Inflammatory macrophage treated with lipopolysaccharide for 4 hours (primary cell): ENCODE measurements at regions not wholly inside any gene's neighbourhood (a gene's known extent, or its start where the extent isn't known, plus 50 kb on each side); places are given as distances from the start of the nearest gene placed in this dataset.
A peak's percentile ranks its signal among the peaks of the same experiment; 100 is the strongest.

Experiments used
- DNase-seq: peaks from one replicate; pipeline ENCODE4 v3.0.0-alpha.2; 2020

GRCh38 chr6:100176951-100177710, 183.1 kb upstream of the MCHR2 start:
- no peak for DNase-seq

DNA sequence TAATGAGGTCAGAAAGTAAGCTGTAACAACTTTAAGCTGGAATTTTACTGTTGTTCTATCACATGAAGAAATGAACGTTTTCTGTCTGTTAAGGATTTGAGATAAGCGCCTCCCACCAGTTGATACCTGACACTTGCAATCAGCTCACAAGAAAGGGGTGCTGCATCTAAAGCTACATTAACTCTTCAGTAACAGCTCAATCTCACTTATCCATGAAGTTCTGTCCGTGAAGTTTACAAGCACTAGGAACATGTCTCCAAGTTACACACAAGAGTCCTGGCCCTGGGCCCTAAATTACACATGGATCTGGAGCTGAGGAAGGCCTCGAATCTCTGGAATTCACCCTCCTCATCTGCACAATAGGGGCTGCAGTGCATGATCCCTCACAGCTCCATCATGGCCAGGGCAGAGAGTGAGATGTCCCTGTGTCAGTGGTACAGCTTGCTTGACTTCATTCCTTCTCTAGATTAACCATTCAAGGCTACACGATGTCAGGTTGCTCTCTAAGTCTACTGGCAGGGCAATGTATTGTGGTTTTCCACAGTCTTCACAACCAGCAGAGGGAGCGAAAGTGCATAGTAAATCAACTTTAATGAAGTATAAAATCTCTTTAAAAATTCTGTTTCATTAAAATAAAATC, 182.4 kb upstream of the MCHR2 start:
- peak; percentile 0 for DNase-seq

DNA sequence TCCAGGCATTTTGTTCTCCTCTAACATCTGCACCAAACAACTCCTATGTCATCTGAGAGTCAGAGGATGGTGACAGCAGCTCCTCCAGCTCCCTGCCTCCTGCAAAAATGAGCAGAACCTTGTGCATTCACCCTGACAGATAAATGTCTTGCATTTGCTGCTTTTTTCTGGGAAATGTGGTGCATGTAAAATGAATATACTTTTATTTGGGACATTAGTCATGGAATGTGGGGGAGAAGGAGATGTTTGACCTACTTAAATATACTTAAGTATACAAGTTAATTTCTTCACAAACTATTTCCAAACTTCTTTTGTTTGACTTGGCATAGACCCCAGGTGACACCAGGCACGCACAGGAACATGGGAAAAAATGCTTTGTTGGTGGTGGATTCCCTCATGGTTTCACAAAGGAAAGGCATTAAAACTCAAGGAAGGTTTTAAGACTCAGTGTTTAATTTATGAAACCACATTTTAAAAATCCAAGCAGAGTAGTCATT, 181.8 kb upstream of the MCHR2 start:
- DNase-seq, result no peak

GRCh38 chr6:100173211-100173610, 179.2 kb upstream of the MCHR2 start:
- no peak for DNase-seq

DNA sequence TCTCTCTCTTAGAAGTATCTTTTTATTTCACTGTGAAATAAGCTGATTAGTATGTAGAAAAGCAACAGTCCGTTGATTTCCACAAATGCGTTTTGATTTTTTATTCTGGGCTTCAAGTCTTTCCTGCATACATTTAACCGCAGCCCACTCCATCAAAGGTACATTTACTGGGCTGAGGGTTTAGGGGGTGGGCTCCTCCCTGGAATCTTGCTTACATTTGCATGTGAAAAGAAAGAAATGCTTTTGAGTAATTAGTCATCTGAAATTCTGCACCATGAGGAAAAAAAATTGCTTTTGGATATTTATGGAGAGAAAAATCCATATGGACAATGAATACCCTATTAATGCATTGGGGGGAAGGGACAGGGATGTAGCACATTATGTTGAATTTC, 178.3 kb upstream of the MCHR2 start:
- DNase-seq, result no peak

GRCh38 chr6:100171533-100172321, 177.7 kb upstream of the MCHR2 start:
- DNase-seq, result no peak

DNA sequence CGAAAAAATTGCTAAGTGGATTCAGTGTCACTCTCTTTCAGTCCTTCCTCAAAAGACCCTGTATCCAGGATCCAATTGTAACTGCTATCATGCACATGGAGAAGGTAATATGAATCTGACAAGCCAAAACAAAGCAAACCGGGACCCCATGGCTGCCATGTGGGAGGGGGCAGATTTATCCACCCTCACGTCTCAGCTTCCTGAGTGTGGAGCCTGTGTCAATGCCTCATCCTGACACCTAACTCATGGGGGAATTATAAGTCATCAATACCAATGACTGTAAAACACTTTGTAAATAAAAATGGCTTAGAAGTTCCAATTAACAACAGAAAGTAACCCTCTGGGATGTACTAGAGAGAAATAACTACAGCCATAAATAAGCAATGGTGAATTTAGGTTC, 174.1 kb upstream of the MCHR2 start:
- no peak for DNase-seq

- no peak for DNase-seq
Measured at GRCh38 chr6:100167585-100167984, 173.6 kb upstream of the MCHR2 start.

DNA sequence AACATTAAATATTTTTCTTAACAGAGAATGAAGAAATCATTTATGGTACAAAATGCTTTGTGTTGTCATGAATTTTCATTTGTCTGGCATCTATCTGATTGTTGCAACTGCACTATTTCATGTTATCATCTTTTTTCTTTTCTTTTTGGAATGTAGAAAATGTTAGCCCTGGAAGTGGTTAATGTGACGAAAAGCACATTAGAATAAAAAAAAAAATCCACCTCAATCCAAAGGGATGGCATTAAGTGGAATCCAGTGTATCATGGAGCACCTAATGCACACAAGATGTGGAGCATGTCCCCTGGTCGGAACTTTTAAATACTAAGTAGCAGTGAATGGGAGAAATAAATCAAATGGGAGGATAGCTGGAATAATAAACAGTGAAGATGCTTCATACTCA, 172.9 kb upstream of the MCHR2 start:
- no peak for DNase-seq

DNA sequence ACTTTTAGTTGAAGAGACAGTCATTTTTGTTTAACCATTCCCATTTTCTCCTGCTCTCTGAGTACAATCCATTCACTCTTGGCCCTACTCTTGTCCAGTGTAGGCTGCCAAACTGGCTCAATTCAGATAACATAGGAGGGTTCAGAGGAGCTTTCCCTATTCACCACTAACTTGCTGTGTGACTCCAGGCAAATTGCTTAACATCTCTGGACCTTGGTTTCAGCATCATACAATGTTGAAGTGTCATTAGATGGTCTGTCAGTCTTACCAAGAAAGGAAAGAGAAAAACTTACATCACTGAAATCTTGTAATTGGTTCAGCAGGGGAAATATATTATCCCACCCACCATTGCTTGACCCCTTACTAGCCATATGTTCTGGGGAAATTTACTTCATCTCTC, 171.4 kb upstream of the MCHR2 start:
- DNase-seq, result no peak

DNA sequence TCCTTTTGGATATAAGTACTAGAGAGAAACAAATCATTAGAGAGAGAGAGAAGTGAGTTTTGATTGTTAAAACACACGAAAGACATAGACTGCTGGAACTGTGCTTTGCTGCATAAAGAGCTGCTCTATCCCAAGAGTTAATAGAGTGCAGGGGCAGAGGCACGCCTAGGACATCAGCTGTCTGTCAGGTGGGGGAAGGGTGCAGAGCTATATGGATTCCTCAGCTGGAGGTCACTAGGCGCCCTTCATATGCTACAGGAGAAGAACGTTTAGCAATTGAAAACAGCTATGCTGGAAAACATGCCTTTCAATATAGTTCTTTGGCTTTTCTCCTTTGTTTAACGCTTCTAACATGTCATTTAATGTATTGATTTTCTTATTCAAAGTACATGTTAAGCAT, 169.0 kb upstream of the MCHR2 start:
- no peak for DNase-seq

GRCh38 chr6:100161782-100162365, 167.9 kb upstream of the MCHR2 start:
- no peak for DNase-seq

DNA sequence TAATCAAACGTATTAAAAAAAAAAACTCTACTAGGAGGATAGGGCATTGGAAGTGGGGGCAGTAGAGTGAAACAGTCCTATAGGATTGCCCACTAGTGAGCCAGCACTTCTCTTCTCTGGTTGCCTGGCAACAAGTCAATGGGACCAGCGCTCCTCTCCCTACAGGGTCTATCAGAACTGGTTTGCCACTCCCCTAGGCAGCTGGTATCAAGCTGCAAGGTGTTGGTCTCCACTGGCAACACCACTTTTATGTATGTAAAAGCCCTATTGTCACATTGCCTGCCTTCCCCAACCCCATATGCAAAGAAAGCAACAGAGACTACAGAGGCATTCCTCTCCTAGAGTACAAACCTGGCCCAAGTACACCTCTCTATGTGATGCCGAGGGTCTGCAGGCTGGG, 166.9 kb upstream of the MCHR2 start:
- no peak for DNase-seq

DNA sequence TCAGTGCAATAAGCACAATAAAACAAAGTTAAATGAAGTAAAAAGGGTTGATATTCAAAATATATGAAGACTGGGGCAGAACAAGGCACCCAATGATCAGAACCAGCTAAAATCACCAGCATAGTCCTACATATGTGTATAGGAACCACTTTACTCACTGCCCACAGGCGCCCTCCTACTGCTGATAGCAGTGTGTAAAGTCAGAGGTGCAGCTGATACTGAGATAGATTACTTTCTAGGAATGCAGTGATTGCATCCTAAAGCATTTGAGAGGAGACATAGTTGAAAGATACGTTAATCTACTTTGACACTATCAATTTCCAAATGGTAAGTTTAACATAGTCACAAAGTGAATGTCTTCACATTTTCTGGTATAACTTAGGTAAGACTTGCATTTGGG, 161.1 kb upstream of the MCHR2 start:
- no peak for DNase-seq

DNA sequence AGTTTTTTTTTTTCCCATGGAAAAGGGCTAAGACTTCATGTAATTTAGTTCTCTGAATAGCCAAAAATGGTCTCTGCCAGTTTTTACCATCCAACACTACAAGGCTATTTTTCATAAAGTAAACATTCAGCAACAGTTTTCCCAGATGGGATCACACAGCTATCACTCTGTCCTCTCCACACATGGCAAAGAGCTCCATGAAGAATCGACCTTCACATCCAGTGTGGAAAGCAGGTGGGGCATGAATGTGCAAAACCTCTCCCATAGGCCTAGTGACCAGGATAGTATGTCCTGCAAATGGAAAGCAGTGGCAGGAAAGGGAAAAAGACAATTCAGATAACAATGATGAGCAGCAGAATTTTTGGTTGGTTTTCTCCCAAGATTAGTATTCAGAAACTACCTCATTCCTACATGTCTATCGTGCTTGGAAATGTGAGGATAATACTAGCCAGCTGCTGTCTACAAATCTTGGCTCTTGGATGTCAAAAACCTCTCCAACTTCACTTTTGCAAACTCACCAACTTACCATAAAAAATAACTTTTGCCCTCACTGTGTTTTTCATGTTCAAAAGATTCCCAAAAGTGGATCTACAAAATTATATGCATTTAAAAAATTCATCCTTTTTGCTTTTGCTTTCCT, 159.7 kb upstream of the MCHR2 start:
- no peak for DNase-seq

DNA sequence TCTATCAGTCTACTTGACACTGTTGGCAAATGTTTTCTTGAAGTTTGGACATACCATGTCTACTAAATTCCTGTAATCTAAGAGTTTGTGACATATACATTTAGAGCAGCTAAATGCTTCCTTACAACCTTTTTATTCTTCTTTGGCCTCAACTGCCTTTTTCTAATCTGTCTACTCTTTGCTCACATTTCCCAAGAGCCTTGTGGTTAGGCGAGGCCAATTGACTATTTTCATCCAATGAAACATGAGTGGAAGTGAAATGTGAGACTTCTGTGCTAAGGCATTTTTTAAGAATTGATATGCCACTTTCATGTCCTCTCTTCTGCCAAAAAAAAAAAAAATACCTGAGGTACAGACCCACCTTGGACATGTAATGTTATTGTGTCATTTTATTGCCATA, 158.2 kb upstream of the MCHR2 start:
- DNase-seq, result no peak

DNA sequence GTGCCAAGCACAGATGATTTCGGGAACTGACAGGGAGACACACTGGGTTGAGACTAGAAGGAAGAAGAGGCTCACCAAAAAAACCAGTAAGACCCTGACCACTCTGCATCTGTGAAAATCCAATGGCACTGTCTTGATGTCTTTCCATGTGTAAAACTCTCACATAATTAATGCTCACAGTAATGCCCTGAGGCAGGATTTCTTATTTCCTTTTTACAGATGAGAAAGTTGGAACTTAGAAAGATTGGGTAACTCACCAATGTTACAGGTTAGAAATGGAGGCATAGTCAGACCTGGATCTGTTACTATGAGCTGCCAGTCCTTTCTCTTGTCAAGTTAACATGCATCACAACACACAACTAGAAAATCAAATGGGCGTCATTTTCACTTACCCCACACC, 151.0 kb upstream of the MCHR2 start:
- DNase-seq, result no peak

- DNase-seq, result no peak
Measured at GRCh38 chr6:100138346-100139022, 144.5 kb upstream of the MCHR2 start.

DNA sequence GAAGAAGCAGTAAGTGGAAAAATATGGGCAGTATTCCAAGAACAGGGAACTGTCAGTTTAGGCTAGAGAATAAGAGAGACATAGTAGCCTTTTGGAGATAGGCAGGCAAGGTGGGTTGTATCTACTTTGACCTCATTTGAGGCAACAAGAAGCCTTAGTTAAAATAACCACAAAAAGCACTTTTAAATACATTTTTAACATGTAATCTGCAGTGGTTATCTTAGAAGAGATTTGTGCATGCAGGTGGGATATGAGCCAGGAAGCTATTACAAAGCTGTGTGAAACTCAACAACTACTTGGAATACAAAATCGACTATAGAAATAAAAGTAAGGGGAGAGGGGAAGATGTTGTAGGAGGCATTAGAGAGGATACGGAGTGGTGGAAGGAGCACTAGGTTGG, 143.7 kb upstream of the MCHR2 start:
- no peak for DNase-seq

DNA sequence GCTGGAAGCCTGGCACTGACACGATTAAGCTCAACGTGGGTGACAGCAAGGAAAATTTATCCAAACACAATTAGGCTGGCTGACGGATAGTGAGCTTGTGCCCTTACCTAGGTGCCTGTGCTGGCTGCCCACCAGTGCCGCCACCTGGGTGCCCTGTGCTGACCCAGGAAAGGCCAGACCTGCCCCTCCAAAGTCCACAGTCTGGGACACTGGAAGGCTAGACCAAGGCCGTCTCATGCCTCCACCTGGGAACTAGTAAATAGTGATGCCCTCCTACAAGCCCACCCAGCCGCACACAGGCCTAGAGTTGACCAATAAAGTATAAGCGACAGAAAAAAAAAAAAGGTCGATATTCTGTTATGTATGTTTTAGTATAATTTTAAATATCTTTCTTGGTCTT, 142.6 kb upstream of the MCHR2 start:
- no peak for DNase-seq

DNA sequence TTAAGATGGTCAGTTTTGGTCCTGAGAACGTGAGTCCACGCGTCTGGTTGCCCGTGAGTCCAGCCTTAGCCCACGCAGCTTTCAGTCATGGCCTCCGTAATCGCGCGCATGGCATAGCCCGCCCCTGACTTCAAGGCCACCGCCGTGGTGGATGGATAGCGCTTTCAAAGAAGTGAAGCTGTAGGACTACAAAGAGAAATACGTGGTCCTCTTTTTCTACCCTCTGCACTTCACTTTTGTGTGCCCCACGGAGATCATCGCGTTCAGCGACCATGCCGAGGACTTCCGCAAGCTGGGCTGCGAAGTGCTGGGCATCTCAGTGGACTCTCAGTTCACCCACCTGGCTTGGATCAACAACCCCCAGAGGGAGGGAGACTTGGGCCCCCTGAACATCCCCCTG, 142.0 kb upstream of the MCHR2 start:
- DNase-seq, result no peak

- no peak for DNase-seq
Measured at GRCh38 chr6:100134703-100135102, 140.7 kb upstream of the MCHR2 start.
